HUDEP-2 (cell line): ENCODE measurements at regions not wholly inside any gene's neighbourhood (a gene's known extent, or its start where the extent isn't known, plus 50 kb on each side); places are given as distances from the start of the nearest gene placed in this dataset.

Experiments used
- DNase-seq, 76 experiments: peaks; one replicate each; lab custom pipeline; 2025; ENCODE audit not compliant: unreplicated experiment in 76 of 76; lab: John Stamatoyannopoulos, UW

DNA sequence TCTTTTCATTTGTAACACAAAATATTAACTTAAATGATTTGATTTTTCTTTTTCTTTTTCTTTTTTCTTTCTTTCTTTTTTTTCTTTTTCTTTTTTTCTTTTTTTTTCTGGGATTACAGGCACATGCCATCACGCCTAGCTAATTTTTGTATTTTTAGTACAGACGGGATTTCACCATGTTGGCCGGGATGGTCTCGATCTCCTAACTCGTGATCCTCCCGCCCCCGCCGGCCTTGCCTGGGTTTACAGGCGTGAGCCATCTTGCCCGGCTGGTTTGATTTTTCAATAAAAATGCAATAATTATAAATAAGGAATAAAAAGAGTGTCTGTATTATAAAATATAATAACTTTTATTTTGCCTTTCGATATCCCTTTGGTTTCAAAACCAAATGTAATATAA lies 146.7 kb upstream of the RGS18 start:
- DNase-seq, result no peak

DNA sequence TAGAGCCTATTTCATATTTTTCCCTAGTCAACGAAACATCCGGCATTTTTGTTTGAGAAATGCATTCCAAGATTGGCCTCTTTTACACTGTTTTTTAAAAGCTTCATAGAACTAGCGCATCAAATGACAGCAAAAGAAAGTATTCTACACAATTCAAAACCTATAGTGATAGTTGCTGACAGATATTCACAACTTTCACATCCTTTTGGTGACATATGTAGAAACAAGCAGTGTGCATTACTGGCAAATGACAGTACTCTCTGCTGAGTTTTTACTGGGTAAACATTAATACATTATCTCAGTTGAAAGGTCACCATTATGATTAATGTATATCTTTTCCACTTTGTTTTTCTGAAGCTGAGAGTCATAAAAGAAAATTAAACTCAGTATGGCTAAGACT lies 135.4 kb upstream of the RGS18 start:
- DNase-seq, result no peak

DNA sequence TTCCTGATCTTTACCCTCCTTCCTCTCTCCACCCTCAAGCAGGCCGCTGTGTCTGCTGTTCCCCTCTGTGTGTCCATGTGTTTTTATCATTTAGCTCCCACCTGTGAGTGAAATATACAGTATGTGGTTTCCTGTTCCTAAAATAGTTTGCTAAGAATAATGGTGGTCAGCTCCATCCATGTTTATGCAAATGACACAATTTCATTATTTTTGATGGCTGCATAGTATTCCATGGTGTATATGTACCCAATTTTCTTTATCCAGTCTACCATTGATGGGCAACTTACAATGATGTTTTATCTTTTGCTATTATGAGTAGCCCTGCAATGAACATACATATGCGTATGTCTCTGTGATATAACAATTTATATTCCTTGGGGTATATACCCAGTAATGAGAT lies 133.4 kb upstream of the RGS18 start:
- DNase-seq, result no peak

DNA sequence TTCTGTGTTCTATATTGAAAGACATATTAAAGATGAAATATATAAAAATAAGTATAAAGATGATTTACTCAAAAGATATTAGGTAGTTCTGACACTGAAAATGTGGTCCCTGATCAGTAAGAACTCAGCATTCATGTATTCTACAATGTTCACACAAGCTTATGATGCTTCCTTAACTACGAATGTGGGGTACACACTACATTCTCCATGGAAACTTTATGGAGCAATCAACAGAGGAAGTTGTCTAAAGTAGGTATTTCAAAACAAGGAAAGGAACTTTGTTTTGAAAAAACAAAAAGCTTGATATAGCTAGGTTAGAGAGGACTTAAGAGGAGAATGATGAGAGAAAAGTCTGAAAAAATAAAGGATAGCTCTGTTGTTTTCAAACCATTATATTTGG lies 119.7 kb upstream of the RGS18 start:
- DNase-seq, result no peak

DNA sequence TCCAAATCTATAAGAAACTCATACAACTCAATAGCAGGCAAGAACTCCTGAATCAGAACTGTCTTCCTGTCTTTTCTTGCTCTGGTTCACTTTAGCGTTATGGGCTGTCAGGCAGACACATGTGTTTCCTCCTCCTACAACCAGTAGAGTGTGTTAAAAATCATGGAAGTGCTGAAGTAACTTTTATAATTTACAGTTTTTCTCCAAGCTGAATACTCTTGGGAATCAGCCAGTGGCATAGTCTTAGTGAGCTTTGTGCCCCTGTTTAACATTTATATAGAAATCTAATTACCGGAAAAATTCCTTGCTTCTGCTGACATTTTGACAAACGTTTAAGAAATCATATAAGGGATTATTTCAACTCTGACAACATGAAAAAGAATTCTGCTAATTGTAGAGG lies 113.1 kb upstream of the RGS18 start:
- no peak for DNase-seq

DNA sequence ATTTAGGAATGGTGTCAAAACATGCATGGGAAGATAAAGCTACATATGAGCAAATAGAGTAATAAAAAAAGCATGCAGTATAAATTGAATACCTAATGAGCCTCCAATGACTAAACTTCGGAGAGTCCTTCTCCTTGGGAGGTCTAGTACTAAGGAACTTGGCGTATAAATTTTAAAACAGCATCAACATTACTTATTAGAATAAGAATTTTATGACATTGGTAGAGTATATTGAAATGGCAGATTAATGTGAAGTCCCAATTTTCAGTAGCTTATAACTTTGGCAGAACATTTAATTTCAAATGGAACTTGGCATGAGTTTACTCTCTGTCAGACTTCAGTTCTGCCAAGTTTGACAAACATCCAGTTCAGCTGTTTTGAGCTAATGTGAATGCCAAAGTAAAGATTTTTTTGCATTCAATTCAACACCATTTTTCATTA lies 104.7 kb upstream of the RGS18 start:
- DNase-seq, result no peak

DNA sequence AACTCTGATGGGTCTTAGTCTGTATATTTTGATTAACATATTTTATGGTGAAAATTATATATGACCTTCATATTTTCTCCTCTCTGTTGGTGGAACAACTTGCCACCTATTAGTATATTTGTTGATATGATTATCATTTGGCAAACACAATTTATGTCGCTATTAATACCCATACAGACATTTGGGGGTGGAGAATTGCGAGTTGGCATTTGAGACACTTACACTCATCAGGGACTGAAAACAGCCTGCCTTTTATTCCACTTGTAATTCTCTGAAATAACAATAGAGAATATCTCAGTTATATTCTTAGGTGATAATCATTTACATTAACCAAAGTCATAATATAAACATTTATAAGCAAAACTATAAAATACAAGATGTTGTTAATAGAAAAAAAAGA lies 100.5 kb upstream of the RGS18 start:
- DNase-seq, result no peak

DNA sequence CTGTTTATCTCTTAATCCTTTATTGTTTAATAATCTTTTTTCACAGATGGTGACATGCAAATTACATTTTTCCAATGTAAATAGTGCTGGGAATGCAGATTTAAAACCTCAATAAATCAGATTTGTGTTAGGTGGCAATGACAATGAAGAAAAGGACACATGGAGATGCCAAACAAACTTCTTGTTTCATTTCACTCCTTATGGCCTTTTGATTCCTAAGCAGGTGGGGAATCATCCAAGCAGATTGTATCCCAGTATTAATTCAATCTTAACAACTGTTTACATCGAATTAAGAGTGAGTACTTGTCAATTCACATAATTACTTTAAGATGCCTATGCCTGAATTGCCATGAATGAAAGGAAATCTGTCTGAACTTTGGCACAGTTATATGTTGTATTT lies 98.9 kb upstream of the RGS18 start:
- no peak for DNase-seq

DNA sequence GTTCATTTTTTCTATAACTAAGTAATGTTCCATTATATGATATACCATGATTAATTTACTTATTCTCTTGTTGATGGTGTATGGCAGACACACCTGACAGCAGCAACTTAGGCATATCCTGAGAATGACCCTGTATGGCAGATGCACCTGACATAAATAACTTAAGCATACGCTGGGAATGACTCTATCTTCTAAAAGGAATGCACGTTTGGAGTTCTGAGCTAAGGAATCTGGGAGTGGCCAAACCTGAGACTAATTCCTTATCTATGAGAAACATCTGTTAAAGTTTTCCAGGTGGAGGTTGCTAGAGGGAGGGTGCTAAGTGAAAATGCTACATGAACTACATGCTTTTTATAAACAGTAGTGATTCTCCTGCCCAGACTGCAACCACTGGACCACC lies 96.7 kb upstream of the RGS18 start:
- DNase-seq, result no peak

DNA sequence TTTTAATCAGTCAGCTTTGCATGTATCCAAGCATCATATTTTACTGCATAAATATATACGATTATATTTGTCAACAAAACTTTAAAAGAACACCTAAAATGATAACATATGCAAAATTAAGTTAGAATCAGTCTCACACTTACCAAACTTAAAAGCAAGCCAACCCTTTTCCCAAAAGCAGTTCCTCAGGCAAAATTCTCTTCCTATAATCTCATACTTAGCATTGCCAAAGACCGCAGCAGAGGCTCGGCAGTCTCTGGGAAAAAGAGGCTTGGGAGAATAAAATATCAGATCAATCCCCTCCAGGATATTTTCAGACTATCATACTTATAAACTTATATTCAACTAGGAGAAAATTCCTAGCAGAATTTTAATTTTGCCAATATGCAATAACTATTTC lies 93.2 kb upstream of the RGS18 start:
- DNase-seq, result no peak

DNA sequence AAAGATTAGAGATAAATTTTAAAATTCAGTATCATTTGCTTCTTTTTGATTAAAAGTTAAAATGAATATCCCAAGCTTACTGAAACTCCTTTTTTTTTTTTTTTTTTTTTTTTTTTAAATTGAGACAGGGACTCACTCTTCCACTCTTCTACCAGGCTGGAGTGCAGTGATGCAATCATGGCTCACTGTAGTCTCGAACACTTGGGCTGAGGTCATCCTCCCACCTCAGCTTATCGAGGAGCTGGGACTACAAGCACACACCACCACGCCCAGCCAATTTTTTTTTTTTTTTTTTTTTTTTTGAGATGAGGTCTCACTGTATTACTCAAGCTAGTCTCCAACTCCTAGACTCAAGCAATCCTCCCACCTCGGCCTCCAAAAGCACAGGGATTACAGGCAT lies 92.1 kb upstream of the RGS18 start:
- peak in 14 of 76 experiments; percentile 0 to 49 (median 25) for DNase-seq

DNA sequence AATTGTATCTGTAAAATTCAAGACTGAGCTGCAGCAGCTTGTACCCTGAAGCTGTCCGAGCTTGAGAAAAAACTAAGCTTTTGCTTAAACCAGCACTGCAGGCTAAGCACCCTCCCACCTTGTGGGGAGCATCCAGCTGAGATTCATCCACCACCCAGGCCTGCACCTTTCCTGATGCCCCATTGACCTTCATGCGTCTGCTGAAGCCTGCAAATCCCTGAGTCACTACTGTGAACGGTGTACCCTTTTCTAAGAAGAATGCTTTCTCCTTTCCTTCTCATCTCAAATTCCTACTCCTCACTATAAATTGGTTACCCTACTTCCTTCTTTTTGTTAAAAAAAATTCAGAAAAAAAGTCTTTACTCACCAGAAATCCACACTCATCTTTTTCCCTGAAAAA lies 90.9 kb upstream of the RGS18 start:
- no peak for DNase-seq

DNA sequence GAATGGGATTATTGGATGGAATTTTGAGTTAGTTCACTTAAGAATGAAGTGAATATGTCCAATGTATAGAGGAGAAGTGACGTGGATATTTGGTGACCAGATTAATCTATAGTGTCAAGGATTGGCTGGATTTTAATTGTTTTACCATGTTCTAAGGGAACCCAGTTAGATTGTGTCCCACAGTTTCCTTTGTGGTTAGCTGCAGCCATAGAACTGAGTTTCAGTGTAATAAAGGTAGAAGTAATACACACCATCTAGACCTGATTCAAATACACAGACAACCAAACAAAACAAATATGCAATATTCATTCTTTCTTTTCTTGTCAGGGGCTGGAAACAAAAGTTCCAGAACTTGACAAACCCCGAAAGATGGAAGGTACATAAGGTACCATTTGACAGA lies 88.0 kb upstream of the RGS18 start:
- no peak for DNase-seq

DNA sequence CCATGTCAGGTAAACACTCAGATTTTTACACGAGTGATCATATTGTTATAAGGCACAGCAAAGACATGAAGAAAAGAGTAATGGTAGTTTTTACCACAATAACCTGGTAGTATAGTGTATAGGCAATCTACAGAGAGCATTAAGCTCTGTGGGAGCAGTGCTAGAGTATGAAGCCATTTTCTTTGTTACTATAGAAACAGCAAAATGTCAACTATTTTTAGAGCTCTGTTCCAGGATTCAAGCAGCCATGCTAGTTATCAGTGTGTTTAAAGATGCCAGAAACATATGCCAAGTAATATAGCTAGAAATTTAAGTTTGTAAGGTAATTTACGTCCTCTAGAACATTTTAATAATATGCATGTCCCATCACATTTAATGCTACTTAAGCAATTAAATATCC lies 77.6 kb upstream of the RGS18 start:
- DNase-seq, result no peak

DNA sequence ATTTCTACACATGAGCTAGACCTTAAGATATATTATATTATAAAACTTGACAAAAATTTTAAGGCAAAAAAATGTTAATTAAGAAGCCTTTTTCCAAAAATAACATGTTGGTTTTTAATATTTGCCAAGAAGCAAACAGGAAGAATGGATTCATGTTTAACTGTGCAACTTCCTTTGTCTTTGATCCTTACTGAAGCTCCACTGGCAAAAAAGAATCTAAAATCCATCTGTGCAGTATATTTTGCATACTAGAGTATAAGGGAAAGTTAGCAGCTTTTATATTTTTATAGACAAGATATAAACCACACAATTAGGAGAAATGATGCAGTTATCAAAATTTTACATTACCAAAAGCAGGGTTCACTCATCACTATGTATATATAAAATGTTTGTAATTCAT lies 76.9 kb upstream of the RGS18 start:
- DNase-seq, result no peak

DNA sequence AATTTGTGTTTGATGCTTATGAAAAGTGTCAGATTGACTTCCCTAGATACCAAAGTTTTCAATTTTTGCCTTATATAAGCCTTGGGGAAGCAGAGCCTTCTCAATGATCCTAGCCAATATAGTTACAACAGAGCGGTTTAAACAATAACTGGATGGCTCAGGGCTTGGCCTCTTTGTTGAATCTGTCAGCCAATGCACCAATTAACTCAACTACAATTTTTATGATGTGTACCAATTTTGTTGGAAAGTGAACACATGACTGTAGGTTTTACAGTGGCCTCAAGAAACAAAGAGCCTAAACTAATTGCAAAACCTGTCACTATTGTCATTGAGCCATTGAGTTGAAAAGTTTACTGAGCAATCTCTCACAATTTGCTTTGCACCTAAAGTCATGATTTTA lies 71.6 kb upstream of the RGS18 start:
- no peak for DNase-seq

DNA sequence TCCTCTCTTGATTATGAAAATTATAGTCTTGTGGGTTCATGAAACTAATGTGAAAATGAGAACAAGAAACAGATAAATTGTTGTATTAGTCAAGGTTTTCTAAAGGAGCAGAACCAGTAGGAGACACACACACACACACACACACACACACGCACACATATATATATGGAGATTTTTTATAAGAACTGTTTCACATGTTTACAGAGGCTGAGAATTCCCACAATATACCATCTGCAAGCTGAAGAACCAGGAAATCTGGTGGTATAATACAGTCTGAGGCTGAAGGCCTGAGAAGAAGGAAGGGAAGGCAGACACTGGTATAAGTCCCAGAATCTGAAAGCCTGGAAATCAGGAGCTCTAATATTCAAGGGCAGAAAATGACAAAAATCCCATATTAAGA lies 70.9 kb upstream of the RGS18 start:
- DNase-seq, result no peak

DNA sequence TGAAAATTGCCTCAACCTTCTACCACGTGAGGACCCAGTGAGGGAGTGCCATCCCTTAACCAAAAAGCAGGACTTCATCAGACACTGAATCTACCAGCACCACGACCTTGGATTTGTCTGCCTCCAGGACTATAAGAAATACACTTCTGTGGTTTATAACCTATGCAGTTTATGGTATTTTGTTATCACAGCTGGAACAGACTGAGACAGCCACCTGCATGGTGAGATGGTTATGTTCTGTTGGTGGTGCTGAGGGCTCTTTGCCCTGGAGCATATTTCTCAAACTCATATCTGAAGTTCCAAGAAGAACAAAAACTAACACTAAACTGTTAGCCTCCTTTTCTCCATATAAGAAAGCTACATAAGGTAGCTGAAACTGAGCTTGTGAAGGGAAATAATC lies 69.8 kb upstream of the RGS18 start:
- DNase-seq, result no peak

DNA sequence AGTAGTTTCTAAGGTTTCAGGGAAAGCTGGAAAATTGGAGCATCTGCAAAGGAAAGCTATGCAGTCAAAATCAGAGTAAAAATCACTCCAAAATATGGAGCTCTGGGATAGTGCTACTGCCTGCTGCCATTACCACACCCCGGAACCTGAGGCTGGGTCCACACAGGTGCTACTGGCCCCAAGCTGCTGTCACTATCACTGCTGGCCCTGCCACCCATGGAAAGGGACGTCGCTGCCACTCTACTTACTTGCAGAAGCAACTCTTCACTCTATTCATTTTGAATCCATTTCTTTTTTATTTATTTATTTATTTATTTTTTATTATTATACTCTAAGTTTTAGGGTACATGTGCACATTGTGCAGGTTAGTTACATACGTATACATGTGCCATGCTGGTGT lies 60.3 kb upstream of the RGS18 start:
- no peak for DNase-seq

DNA sequence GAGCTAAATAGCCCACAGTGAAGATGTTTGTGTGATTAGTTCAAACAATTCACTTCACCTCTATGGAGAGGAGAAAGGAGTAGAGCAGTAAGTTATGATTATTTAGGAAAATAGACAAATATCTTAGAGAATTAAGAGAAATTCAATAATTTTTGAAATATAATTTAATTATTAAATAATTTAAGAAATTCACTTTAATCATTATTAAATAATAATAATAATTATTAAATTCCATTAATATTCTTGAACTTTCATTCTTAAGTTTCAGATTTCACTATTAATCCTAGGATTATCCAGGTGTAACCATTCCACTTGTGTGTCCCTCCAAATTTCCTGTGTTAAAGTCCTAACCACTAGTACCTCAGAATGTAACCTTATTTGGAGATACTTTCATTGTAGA lies 58.9 kb upstream of the RGS18 start:
- DNase-seq, result no peak

DNA sequence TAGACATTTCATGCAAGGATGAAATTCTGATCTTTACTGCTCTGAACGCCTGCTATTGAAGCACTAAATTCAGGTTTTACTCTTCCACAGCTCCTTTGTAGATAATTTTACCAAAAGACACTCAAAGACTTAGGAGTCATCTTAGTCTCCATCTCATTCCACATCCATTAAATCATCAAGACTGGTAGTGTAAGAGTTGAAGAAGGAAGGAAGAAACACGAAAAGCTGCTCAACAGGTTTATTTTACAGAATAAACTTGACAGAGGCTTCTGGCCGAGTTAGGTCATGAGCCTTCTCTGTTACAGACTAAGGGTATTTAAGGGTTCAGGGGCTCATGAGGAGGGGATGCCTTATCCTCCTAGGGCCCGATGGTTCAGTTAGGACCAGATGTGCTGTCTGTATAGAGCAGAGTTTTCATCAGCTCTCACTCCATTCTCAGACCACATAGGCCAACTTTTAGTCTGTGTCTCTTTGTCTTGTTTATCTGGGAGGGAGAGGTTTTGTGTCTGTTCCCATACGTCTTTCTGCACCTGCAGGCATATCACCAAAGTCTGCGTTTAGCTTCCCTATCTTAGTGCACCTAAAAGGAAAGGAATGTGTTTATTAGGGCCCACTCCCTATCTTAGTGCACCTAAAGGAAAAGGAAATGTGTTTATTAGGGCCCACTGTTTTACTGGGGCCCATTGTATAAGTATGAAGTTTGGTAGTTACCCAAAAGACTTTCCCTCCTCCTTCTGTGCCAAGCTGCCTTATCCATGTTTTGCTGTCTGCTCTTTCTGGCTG lies 57.4 kb upstream of the RGS18 start:
- no peak for DNase-seq

DNA sequence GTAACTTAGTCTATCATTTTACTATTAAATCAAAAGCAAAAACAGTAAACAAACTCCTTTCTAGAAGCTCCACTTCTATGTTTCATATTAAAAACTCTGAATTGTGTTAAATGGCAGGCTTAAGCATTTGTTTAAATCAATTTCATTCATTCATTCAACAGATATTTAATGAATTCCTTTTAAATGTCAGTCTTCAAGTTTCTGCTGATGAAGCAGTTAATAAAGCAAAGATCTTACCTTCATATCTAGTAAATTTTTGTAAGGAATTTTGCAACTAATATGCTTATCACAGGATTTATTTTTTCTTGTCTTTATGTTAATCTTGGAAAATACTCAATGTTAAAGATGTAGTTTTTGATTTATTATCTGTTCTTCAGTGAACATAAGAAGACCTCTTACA lies 54.1 kb upstream of the RGS18 start:
- no peak for DNase-seq

DNA sequence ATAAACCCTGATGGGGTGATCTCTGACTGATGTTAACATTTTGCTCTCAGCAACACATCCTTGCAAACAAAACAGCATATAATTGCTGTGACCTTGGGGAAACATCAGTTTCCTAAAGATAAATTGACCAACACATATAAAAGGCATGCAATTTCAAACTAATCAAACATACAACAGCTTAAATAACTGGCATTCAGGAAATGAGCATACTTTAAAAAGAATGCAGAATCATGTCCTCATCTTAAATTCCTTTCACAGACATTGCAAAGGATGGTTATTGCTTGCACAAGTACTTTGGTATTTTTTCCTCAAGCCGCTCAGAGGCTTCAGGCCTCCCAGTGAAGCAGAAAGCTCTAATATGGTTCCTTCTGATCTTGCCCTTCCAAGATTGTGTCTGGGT lies 53.4 kb upstream of the RGS18 start:
- no peak for DNase-seq
